H9 (cell line): ENCODE measurements at regions not wholly inside any gene's neighbourhood (a gene's known extent, or its start where the extent isn't known, plus 50 kb on each side); places are given as distances from the start of the nearest gene placed in this dataset.
A peak's percentile ranks its signal among the peaks of the same experiment; 100 is the strongest.

Experiments used
- DNase-seq: peaks from one replicate; pipeline ENCODE4 v3.0.0-alpha.2; 2017
- H2AFZ ChIP-seq: one replicate; pipeline ENCODE4 v1.6.1; 2013; ENCODE audit warnings: mild to moderate bottlenecking, low read length, control low read depth, moderate library complexity
- H2AK5ac ChIP-seq: 2 replicates; pipeline ENCODE4 v1.6.1; 2013; ENCODE audit warnings: low read length, control low read depth, mixed read lengths; ENCODE audit not compliant: insufficient read length
- H2BK120ac ChIP-seq: one replicate; pipeline ENCODE4 v1.6.1; 2013; ENCODE audit warnings: low read depth, mild to moderate bottlenecking, low read length, control low read depth, inconsistent platforms; ENCODE audit not compliant: poor library complexity, severe bottlenecking
- H2BK12ac ChIP-seq: 2 replicates; pipeline ENCODE4 v1.6.1; 2013; ENCODE audit warnings: low read length, control low read depth, mixed read lengths, low read depth; ENCODE audit not compliant: insufficient read length
- H2BK15ac ChIP-seq: 2 replicates; pipeline ENCODE4 v1.6.1; 2013; ENCODE audit warnings: low read depth, low read length, control low read depth
- H2BK20ac ChIP-seq: one replicate; pipeline ENCODE4 v1.6.1; 2013; ENCODE audit warnings: low read depth, mild to moderate bottlenecking, low read length, control low read depth, inconsistent platforms; ENCODE audit not compliant: poor library complexity, severe bottlenecking
- H2BK5ac ChIP-seq: 2 replicates; pipeline ENCODE4 v1.6.1; 2013; ENCODE audit warnings: low read length, control low read depth, mixed read lengths; ENCODE audit not compliant: insufficient read length
- H3K14ac ChIP-seq: 2 replicates; pipeline ENCODE4 v1.6.1; 2013; ENCODE audit warnings: low read length, control low read depth; ENCODE audit not compliant: insufficient read depth
- H3K18ac ChIP-seq: 2 replicates; pipeline ENCODE4 v1.6.1; 2013; ENCODE audit warnings: low read depth, mild to moderate bottlenecking, mixed read lengths, low read length, control low read depth; ENCODE audit not compliant: insufficient read length
- H3K23ac ChIP-seq: 2 replicates; pipeline ENCODE4 v1.6.1; 2013; ENCODE audit warnings: low read length, control low read depth, mixed read lengths, low read depth; ENCODE audit not compliant: insufficient read length
- H3K23me2 ChIP-seq: 2 replicates; pipeline ENCODE4 v1.6.1; 2013; ENCODE audit warnings: low read depth, mild to moderate bottlenecking, mixed read lengths, low read length, control low read depth; ENCODE audit not compliant: insufficient read length, poor library complexity, severe bottlenecking
- H3K27ac ChIP-seq: 2 replicates; pipeline ENCODE4 v1.5.1; 2013; ENCODE audit warnings: low read length, control low read depth, mixed read lengths, low read depth; ENCODE audit not compliant: insufficient read length
- H3K27me3 ChIP-seq: 2 replicates; pipeline ENCODE4 v1.6.1; 2013; ENCODE audit warnings: low read length, control low read depth, inconsistent platforms; ENCODE audit not compliant: insufficient read depth
- H3K4ac ChIP-seq: 2 replicates; pipeline ENCODE4 v1.6.1; 2013; ENCODE audit warnings: low read depth, mild to moderate bottlenecking, control low read depth, inconsistent platforms, low read length, moderate library complexity
- H3K4me1 ChIP-seq: 2 replicates; pipeline ENCODE4 v1.6.1; 2013; ENCODE audit warnings: low read length, control low read depth, inconsistent platforms; ENCODE audit not compliant: insufficient read depth
- H3K4me2 ChIP-seq: 2 replicates; pipeline ENCODE4 v1.6.1; 2013; ENCODE audit warnings: low read length, control low read depth, mixed read lengths; ENCODE audit not compliant: insufficient read length, insufficient read depth
- H3K56ac ChIP-seq: 2 replicates; pipeline ENCODE4 v1.6.1; 2013; ENCODE audit warnings: low read depth, mild to moderate bottlenecking, mixed read lengths, low read length, control low read depth; ENCODE audit not compliant: insufficient read length
- H3K79me1 ChIP-seq: 2 replicates; pipeline ENCODE4 v1.6.1; 2013; ENCODE audit warnings: low read depth, mild to moderate bottlenecking, moderate library complexity, low read length, control low read depth, inconsistent platforms; ENCODE audit not compliant: insufficient read depth, poor library complexity, severe bottlenecking
- H3K79me2 ChIP-seq: 2 replicates; pipeline ENCODE4 v1.6.1; 2013; ENCODE audit warnings: low read length, control low read depth, inconsistent platforms; ENCODE audit not compliant: insufficient read depth
- H3K9ac ChIP-seq: 2 replicates; pipeline ENCODE4 v1.6.1; 2013; ENCODE audit warnings: low read length, control low read depth, mixed read lengths; ENCODE audit not compliant: insufficient read length; ENCODE audit errors: extremely low read depth
- H3K9me3 ChIP-seq: one replicate; pipeline ENCODE4 v1.6.1; 2013; ENCODE audit warnings: low read depth, low read length, inconsistent platforms; ENCODE audit not compliant: control insufficient read depth
- H3T11ph ChIP-seq: one replicate; pipeline ENCODE4 v1.6.1; 2013; ENCODE audit warnings: mild to moderate bottlenecking, low read length, control low read depth, inconsistent platforms
- H4K20me1 ChIP-seq: one replicate; pipeline ENCODE4 v1.6.1; 2013; ENCODE audit not compliant: control insufficient read depth, insufficient read length, insufficient read depth
- H4K5ac ChIP-seq: 2 replicates; pipeline ENCODE4 v1.6.1; 2013; ENCODE audit warnings: low read depth, mild to moderate bottlenecking, mixed read lengths, low read length, control low read depth; ENCODE audit not compliant: insufficient read length
- H4K8ac ChIP-seq: replicated peaks from 2 replicates; pipeline ENCODE4 v1.6.1; 2013; ENCODE audit warnings: low read length, control low read depth, mixed read lengths, low read depth; ENCODE audit not compliant: insufficient read length
- H4K91ac ChIP-seq: 2 replicates; pipeline ENCODE4 v1.6.1; 2013; ENCODE audit warnings: low read depth, mild to moderate bottlenecking, moderate library complexity, mixed read lengths, low read length, control low read depth; ENCODE audit not compliant: insufficient read length
- H3K27ac Mint-ChIP-seq, 3 experiments: 2 replicates in 2 of 3; 3 replicates in 1 of 3; pipeline ENCODE4 v1.8.0; 2020 to 2021; ENCODE audit warnings: mixed read lengths in 3 of 3, mild to moderate bottlenecking in 1 of 3, moderate library complexity in 1 of 3
- H3K27me3 Mint-ChIP-seq: 2 replicates; pipeline ENCODE4 v1.8.0; 2021; ENCODE audit warnings: low read depth, mild to moderate bottlenecking, moderate library complexity, mixed read lengths
- H3K36me3 Mint-ChIP-seq, 3 experiments: 2 replicates in 2 of 3; 3 replicates in 1 of 3; pipeline ENCODE4 v1.8.0; 2020 to 2021; ENCODE audit warnings: low read depth in 3 of 3, mixed read lengths in 3 of 3; ENCODE audit not compliant: insufficient read depth in 1 of 3
- H3K4me1 Mint-ChIP-seq, 2 experiments: 2 replicates each; pipeline ENCODE4 v1.8.0; 2020; ENCODE audit warnings: mixed read lengths in 2 of 2
- H3K4me3 Mint-ChIP-seq, 2 experiments: 2 replicates in 1 of 2; 3 replicates in 1 of 2; pipeline ENCODE4 v1.8.0; 2020 to 2021; ENCODE audit warnings: mild to moderate bottlenecking in 2 of 2, mixed read lengths in 2 of 2, moderate library complexity in 1 of 2
- H3K9me3 Mint-ChIP-seq, 2 experiments: 2 replicates in 1 of 2; 3 replicates in 1 of 2; pipeline ENCODE4 v1.8.0; 2020; ENCODE audit warnings: mild to moderate bottlenecking in 2 of 2, mixed read lengths in 2 of 2, moderate library complexity in 1 of 2
- WGBS: extraction: QIAGEN DNeasy Blood & Tissue Kit; methylation state at CpG from one replicate; pipeline ENCODE4 v1.1.7; 2013; ENCODE audit warnings: missing lambda C conversion rate, low lambda C conversion rate, mixed read lengths; ENCODE audit not compliant: insufficient read length; ENCODE audit errors: extremely low coverage; 5-methylcytosine and 5-hydroxymethylcytosine counted together
- TF ChIP-seq, protein P1 (sequence below): fragments of 200-600 bp; sonication (generic); conservative IDR thresholded peaks from 3 replicates; pipeline ENCODE4 v1.8.0; 2021; ENCODE audit warnings: antibody characterized with exemption, mild to moderate bottlenecking

- Histone ChIP-seq H2BK12ac (no peak overlapping the region), H4K20me1 (no peaks in the 10 kb centered on the region), H3K4me1 (peaks cover 18% of the 10 kb centered on the region), H3K79me2 (no peaks in the 10 kb centered on the region), H4K8ac (no peak overlapping the region), H2BK5ac (no peak overlapping the region), H2BK15ac (no peak overlapping the region), H3K23ac (no peak overlapping the region), H2AFZ (no peak overlapping the region), H3K18ac (no peak overlapping the region), H3K27ac (no peak overlapping the region), H3K4me2 (peak overlapping the region; percentile 15), H3K56ac (no peak overlapping the region), H3K23me2 (no peaks in the 10 kb centered on the region), H2BK20ac (no peak overlapping the region), H3K27me3 (no peaks in the 10 kb centered on the region), H3T11ph (no peak overlapping the region), H3K14ac (no peak overlapping the region), H3K9ac (no peak overlapping the region), H3K9me3 (no peaks in the 10 kb centered on the region), H3K79me1 (no peaks in the 10 kb centered on the region), H3K4ac (no peak overlapping the region), H2AK5ac (no peak overlapping the region), H4K91ac (no peak overlapping the region), H4K5ac (no peak overlapping the region), H2BK120ac (no peak overlapping the region)
- peaks cover 20 to 33% of the 10 kb centered on the region in 2 experiments for H3K4me1 Mint-ChIP-seq
- H3K36me3 Mint-ChIP-seq, result peaks cover 5 to 22% (median 11%) of the 10 kb centered on the region in 3 experiments
- DNase-seq, result peak; percentile 62
- TF ChIP-seq, protein P1, sequence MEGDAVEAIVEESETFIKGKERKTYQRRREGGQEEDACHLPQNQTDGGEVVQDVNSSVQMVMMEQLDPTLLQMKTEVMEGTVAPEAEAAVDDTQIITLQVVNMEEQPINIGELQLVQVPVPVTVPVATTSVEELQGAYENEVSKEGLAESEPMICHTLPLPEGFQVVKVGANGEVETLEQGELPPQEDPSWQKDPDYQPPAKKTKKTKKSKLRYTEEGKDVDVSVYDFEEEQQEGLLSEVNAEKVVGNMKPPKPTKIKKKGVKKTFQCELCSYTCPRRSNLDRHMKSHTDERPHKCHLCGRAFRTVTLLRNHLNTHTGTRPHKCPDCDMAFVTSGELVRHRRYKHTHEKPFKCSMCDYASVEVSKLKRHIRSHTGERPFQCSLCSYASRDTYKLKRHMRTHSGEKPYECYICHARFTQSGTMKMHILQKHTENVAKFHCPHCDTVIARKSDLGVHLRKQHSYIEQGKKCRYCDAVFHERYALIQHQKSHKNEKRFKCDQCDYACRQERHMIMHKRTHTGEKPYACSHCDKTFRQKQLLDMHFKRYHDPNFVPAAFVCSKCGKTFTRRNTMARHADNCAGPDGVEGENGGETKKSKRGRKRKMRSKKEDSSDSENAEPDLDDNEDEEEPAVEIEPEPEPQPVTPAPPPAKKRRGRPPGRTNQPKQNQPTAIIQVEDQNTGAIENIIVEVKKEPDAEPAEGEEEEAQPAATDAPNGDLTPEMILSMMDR, result no peak
- no peak overlapping the region; a peak in 1 of 5 replicates for H3K4me3 Mint-ChIP-seq
- no peaks in the 10 kb centered on the region for H3K27me3 Mint-ChIP-seq
- WGBS, result no CpG with 5 or more reads among the region's 7 CpGs
- H3K9me3 Mint-ChIP-seq, result peaks cover 0 to 12% of the 10 kb centered on the region in 2 experiments; a peak in 3 of 5 replicates
- H3K27ac Mint-ChIP-seq, result 0 out of 7 replicates have a peak overlapping the region, but pooled peaks of 1 of the 3 experiments have one; percentile 59
These were observed 724.2 kb upstream of the CELF2 start for GRCh38 chr10:10293481-10293951.
